GM19452 (cell line): ENCODE measurements at regions not wholly inside any gene's neighbourhood (a gene's known extent, or its start where the extent isn't known, plus 50 kb on each side); places are given as distances from the start of the nearest gene placed in this dataset.

ENCODE experiments used
- ATAC-seq: cut with Tn5 transposase; IDR thresholded peaks from one replicate; pipeline ENCODE4 v1.9.1; 2021; ENCODE audit not compliant: unreplicated experiment

- ATAC-seq, result no peak
Measured at GRCh38 chr15:89421219-89421618, 75.2 kb downstream of the RHCG start.

- no peak for ATAC-seq
Measured at GRCh38 chr15:89419370-89419984, 76.9 kb downstream of the RHCG start.

- no peak for ATAC-seq
Measured at GRCh38 chr15:89417206-89417725, 79.1 kb downstream of the RHCG start.

GRCh38 chr15:89416339-89417183 is 79.8 kb downstream of the RHCG start:
- ATAC-seq, result peak; percentile 82

- ATAC-seq, result no peak
Measured at GRCh38 chr15:89414571-89414970, 79.9 kb upstream of the POLG start.

GRCh38 chr15:89413877-89414276 is 79.3 kb upstream of the POLG start:
- ATAC-seq, result no peak

- ATAC-seq, result no peak
Measured at GRCh38 chr15:89412905-89413411, 78.3 kb upstream of the POLG start.

GRCh38 chr15:89410039-89410435 is 75.4 kb upstream of the POLG start:
- ATAC-seq, result no peak

- no peak for ATAC-seq
Measured at GRCh38 chr15:89409184-89410038, 74.8 kb upstream of the POLG start.

- ATAC-seq, result no peak
Measured at GRCh38 chr15:89408372-89409183, 74.0 kb upstream of the POLG start.

- no peak for ATAC-seq
Measured at GRCh38 chr15:89406940-89407607, 72.5 kb upstream of the POLG start.

GRCh38 chr15:89406218-89406939 is 71.8 kb upstream of the POLG start:
- no peak for ATAC-seq

- ATAC-seq, result no peak
Measured at GRCh38 chr15:89405494-89405893, 70.9 kb upstream of the POLG start.

GRCh38 chr15:89404023-89404422 is 69.4 kb upstream of the POLG start:
- no peak for ATAC-seq

GRCh38 chr15:89402518-89402805 is 67.8 kb upstream of the POLG start:
- no peak for ATAC-seq

GRCh38 chr15:89401631-89402517 is 67.2 kb upstream of the POLG start:
- ATAC-seq, result no peak

- ATAC-seq, result no peak
Measured at GRCh38 chr15:89400782-89401545, 66.3 kb upstream of the POLG start.
